SK-N-SH (cell line): ENCODE measurements at regions not wholly inside any gene's neighbourhood (a gene's known extent, or its start where the extent isn't known, plus 50 kb on each side); places are given as distances from the start of the nearest gene placed in this dataset.

Source experiments
- CHD2 ChIP-seq: fragments of 150-350 bp; IDR thresholded peaks from 2 replicates; pipeline ENCODE4 v1.6.1; 2018; ENCODE audit warnings: low read length; ENCODE audit not compliant: partially characterized antibody
- FOXM1 ChIP-seq: IDR thresholded peaks from 2 replicates; pipeline ENCODE4 v1.4.0; 2012; ENCODE audit warnings: low read depth, mild to moderate bottlenecking
- GABPA ChIP-seq: IDR thresholded peaks from 2 replicates; pipeline ENCODE4 v1.4.0; 2012; ENCODE audit warnings: low read depth, mild to moderate bottlenecking
- MXI1 ChIP-seq: IDR thresholded peaks from 2 replicates; pipeline ENCODE4 v1.6.1; 2012; ENCODE audit warnings: mild to moderate bottlenecking, low read depth, low read length, improper control_type of control experiment
- POLR2AphosphoS5 ChIP-seq: IDR thresholded peaks from 2 replicates; pipeline ENCODE4 v1.6.1; 2012; ENCODE audit warnings: low read depth, low read length
- TF ChIP-seq, protein P1 (sequence below): fragments of 200-600 bp; sonication (generic); IDR thresholded peaks from 2 replicates; pipeline ENCODE4 v1.6.1; 2017; ENCODE audit warnings: antibody characterized with exemption, mild to moderate bottlenecking, moderate library complexity
- TF ChIP-seq, protein P2 (sequence below): fragments of 150-350 bp; IDR thresholded peaks from 2 replicates; pipeline ENCODE4 v1.6.1; 2016; ENCODE audit warnings: mild to moderate bottlenecking, low read depth, low read length
- TF ChIP-seq, protein P3 (sequence below): fragments of 150-350 bp; IDR thresholded peaks from 2 replicates; pipeline ENCODE4 v1.6.1; 2017; ENCODE audit warnings: antibody characterized with exemption, low read length, low read depth, borderline replicate concordance
- TF ChIP-seq, protein P4 (sequence below): IDR thresholded peaks from 2 replicates; pipeline ENCODE4 v1.4.0; 2012; ENCODE audit warnings: low read depth, borderline replicate concordance

DNA sequence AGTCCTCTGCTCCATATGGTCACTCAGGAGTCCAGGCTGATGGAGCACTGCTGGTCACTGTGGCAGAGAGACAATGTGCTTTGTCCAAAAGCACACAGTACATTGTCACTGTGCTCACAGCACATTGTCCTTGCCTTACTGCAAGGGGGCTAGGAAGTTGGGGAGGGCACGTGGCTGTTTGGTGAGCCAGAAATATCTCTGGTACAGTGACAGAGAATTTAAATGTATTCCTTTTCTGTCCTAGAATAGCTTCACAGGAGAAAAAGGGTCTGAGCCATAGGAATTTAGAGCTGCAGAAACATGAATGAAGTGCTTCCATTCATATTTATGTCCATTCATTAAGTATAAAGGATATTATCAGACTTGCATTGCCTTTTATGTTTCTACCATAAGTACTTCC is 110.8 kb upstream of the TRIM2 start:
- TF ChIP-seq, protein P1, sequence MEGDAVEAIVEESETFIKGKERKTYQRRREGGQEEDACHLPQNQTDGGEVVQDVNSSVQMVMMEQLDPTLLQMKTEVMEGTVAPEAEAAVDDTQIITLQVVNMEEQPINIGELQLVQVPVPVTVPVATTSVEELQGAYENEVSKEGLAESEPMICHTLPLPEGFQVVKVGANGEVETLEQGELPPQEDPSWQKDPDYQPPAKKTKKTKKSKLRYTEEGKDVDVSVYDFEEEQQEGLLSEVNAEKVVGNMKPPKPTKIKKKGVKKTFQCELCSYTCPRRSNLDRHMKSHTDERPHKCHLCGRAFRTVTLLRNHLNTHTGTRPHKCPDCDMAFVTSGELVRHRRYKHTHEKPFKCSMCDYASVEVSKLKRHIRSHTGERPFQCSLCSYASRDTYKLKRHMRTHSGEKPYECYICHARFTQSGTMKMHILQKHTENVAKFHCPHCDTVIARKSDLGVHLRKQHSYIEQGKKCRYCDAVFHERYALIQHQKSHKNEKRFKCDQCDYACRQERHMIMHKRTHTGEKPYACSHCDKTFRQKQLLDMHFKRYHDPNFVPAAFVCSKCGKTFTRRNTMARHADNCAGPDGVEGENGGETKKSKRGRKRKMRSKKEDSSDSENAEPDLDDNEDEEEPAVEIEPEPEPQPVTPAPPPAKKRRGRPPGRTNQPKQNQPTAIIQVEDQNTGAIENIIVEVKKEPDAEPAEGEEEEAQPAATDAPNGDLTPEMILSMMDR, result no peak
- no peak for TF ChIP-seq GABPA
- no peak for TF ChIP-seq MXI1
- TF ChIP-seq POLR2AphosphoS5, result no peak
- TF ChIP-seq, protein P2, sequence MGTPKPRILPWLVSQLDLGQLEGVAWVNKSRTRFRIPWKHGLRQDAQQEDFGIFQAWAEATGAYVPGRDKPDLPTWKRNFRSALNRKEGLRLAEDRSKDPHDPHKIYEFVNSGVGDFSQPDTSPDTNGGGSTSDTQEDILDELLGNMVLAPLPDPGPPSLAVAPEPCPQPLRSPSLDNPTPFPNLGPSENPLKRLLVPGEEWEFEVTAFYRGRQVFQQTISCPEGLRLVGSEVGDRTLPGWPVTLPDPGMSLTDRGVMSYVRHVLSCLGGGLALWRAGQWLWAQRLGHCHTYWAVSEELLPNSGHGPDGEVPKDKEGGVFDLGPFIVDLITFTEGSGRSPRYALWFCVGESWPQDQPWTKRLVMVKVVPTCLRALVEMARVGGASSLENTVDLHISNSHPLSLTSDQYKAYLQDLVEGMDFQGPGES, result no peak
- TF ChIP-seq, protein P3, sequence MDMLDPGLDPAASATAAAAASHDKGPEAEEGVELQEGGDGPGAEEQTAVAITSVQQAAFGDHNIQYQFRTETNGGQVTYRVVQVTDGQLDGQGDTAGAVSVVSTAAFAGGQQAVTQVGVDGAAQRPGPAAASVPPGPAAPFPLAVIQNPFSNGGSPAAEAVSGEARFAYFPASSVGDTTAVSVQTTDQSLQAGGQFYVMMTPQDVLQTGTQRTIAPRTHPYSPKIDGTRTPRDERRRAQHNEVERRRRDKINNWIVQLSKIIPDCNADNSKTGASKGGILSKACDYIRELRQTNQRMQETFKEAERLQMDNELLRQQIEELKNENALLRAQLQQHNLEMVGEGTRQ, result no peak
- TF ChIP-seq CHD2, result no peak
- TF ChIP-seq FOXM1, result no peak
- TF ChIP-seq, protein P4, sequence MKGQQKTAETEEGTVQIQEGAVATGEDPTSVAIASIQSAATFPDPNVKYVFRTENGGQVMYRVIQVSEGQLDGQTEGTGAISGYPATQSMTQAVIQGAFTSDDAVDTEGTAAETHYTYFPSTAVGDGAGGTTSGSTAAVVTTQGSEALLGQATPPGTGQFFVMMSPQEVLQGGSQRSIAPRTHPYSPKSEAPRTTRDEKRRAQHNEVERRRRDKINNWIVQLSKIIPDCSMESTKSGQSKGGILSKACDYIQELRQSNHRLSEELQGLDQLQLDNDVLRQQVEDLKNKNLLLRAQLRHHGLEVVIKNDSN, result no peak
